ENCODE measurements at regions not wholly inside any gene's neighbourhood (a gene's known extent, or its start where the extent isn't known, plus 50 kb on each side); places are given as distances from the start of the nearest gene placed in this dataset.

- no peaks in the 10 kb centered on the region for H3K36me3 ChIP-seq (ENCODE audit: low read depth, missing control alignments)
- DNase-seq, result no peak
- H3K4me1 ChIP-seq, result no peaks in the 10 kb centered on the region
- no peaks in the 10 kb centered on the region for H3K9me3 ChIP-seq
- intact Hi-C loops (cut with DNase I; ENCODE audit: low total_unique reads), result no loop called here
- H3K27ac ChIP-seq, result no peak overlapping the region
- no peaks in the 10 kb centered on the region for H3K27me3 ChIP-seq
- TF ChIP-seq CTCF (IDR thresholded peaks at IDR 0.05) (no peak), POLR2A (IDR thresholded peaks at IDR 0.05) (no peak)
- H3K4me3 ChIP-seq, result no peak overlapping the region
- 78 to 81% methylated on average over 2 of the region's 2 CpGs for WGBS, 2 donors
Measured at GRCh38 chr4:19366916-19367315, 884.8 kb upstream of the SLIT2 start.

- no peaks in the 10 kb centered on the region for H3K4me1 ChIP-seq
- WGBS, 2 donors, result 54 to 73% methylated on average over 2 of the region's 2 CpGs
- intact Hi-C loops (cut with DNase I; ENCODE audit: low total_unique reads), result no loop called here
Measured at GRCh38 chr4:19358015-19358414, 893.7 kb upstream of the SLIT2 start.

GRCh38 chr4:19349416-19349815, 902.3 kb upstream of the SLIT2 start:
- no peak overlapping the region for H3K4me3 ChIP-seq
- 83 to 90% methylated on average over 1 of the region's 1 CpG for WGBS, 2 donors
- no peaks in the 10 kb centered on the region for H3K27me3 ChIP-seq
- no peak overlapping the region for H3K27ac ChIP-seq
- no peak for DNase-seq
- H3K9me3 ChIP-seq, result no peaks in the 10 kb centered on the region
- TF ChIP-seq POLR2A (IDR thresholded peaks at IDR 0.05) (no peak), CTCF (IDR thresholded peaks at IDR 0.05) (no peak)
- intact Hi-C loops (cut with DNase I; ENCODE audit: low total_unique reads), result no loop called here
- H3K36me3 ChIP-seq (ENCODE audit: low read depth, missing control alignments), result no peaks in the 10 kb centered on the region
- H3K4me1 ChIP-seq, result no peaks in the 10 kb centered on the region

More at GRCh38 chr4:19358015-19358414, 893.7 kb upstream of the SLIT2 start:
- Histone ChIP-seq H3K27me3 (no peaks in the 10 kb centered on the region), H3K9me3 (no peaks in the 10 kb centered on the region), H3K36me3 (ENCODE audit: low read depth, missing control alignments) (no peaks in the 10 kb centered on the region), H3K4me3 (no peak overlapping the region), H3K27ac (no peak overlapping the region)
- TF ChIP-seq CTCF (IDR thresholded peaks at IDR 0.05) (no peak), POLR2A (IDR thresholded peaks at IDR 0.05) (no peak)
- DNase-seq, result no peak

GRCh38 chr4:19348746-19349145, 903.0 kb upstream of the SLIT2 start:
- no peaks in the 10 kb centered on the region for H3K9me3 ChIP-seq
- H3K36me3 ChIP-seq (ENCODE audit: low read depth, missing control alignments), result no peaks in the 10 kb centered on the region
- H3K4me3 ChIP-seq, result no peak overlapping the region
- intact Hi-C loops (cut with DNase I; ENCODE audit: low total_unique reads), result no loop called here
- no peak overlapping the region for H3K27ac ChIP-seq
- no peaks in the 10 kb centered on the region for H3K27me3 ChIP-seq
- H3K4me1 ChIP-seq, result no peaks in the 10 kb centered on the region
- DNase-seq, result no peak
- TF ChIP-seq CTCF (IDR thresholded peaks at IDR 0.05) (no peak), POLR2A (IDR thresholded peaks at IDR 0.05) (no peak)

GRCh38 chr4:19346636-19347035, 905.1 kb upstream of the SLIT2 start:
- Histone ChIP-seq H3K27ac (no peak overlapping the region), H3K9me3 (no peaks in the 10 kb centered on the region), H3K27me3 (no peaks in the 10 kb centered on the region), H3K36me3 (ENCODE audit: low read depth, missing control alignments) (no peaks in the 10 kb centered on the region), H3K4me3 (no peak overlapping the region), H3K4me1 (no peaks in the 10 kb centered on the region)
- WGBS, 2 donors, result 80 to 81% methylated on average over 3 of the region's 3 CpGs
- TF ChIP-seq CTCF (IDR thresholded peaks at IDR 0.05), result no peak
- no peak for TF ChIP-seq POLR2A (IDR thresholded peaks at IDR 0.05)
- DNase-seq, result no peak
- intact Hi-C loops (cut with DNase I; ENCODE audit: low total_unique reads), result no loop called here

Measured in testis (tissue), 2 donors.